Effector memory CD4-positive, alpha-beta T cell (primary cell): ENCODE measurements at regions not wholly inside any gene's neighbourhood (a gene's known extent, or its start where the extent isn't known, plus 50 kb on each side); places are given as distances from the start of the nearest gene placed in this dataset.

Experiments used
- DNase-seq, 3 donors: peaks; one replicate each; pipeline ENCODE4 v3.0.0-alpha.2; 2020
- H3K27ac ChIP-seq: 2 replicates; pipeline ENCODE4 v1.7.0; 2013; ENCODE audit warnings: mild to moderate bottlenecking, low read length, moderate library complexity; ENCODE audit not compliant: insufficient read depth, poor library complexity, severe bottlenecking
- H3K27me3 ChIP-seq: replicated peaks from 2 replicates; pipeline ENCODE4 v1.7.0; 2013; ENCODE audit warnings: mild to moderate bottlenecking, low read length; ENCODE audit not compliant: insufficient read depth, control insufficient read depth, poor library complexity, severe bottlenecking
- H3K36me3 ChIP-seq: 2 replicates; pipeline ENCODE4 v1.7.0; 2013; ENCODE audit warnings: mild to moderate bottlenecking, low read length, moderate library complexity; ENCODE audit not compliant: control insufficient read depth, insufficient read depth
- H3K4me1 ChIP-seq: 2 replicates; pipeline ENCODE4 v1.7.0; 2013; ENCODE audit warnings: low read length, mild to moderate bottlenecking; ENCODE audit not compliant: control insufficient read depth, insufficient read depth, poor library complexity, severe bottlenecking
- H3K4me3 ChIP-seq: 2 replicates; pipeline ENCODE4 v1.7.0; 2013; ENCODE audit warnings: low read length, low read depth, mild to moderate bottlenecking; ENCODE audit not compliant: insufficient read depth, poor library complexity, severe bottlenecking
- H3K9me3 ChIP-seq: 2 replicates; pipeline ENCODE4 v1.7.0; 2013; ENCODE audit warnings: mild to moderate bottlenecking, low read length, moderate library complexity; ENCODE audit not compliant: control insufficient read depth

DNA sequence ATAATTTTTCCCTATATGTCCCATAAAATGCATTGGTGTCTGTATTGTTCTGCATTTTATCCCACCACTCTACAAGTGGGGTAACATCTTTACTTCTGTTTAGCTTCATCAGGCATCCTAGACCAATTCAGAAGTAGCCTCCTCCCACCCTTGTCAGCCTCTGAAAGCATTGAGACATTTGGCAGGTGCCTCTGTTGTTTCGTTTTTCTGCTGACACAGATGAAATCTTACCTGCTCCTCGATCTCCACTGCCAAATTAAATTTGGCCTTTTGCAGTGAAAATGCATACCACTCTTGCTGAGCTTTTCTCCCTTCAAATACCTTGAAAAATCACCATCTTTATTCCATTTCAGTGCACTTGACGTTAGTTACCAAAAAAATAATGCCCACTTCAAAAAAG is 83.5 kb upstream of the STARD13 start:
- no peak overlapping the region for H3K27ac ChIP-seq
- DNase-seq = no peak
- H3K4me3 ChIP-seq = no peak overlapping the region
- no peaks in the 10 kb centered on the region for H3K9me3 ChIP-seq
- no peaks in the 10 kb centered on the region for H3K36me3 ChIP-seq
- no peaks in the 10 kb centered on the region for H3K4me1 ChIP-seq
- no peaks in the 10 kb centered on the region for H3K27me3 ChIP-seq

DNA sequence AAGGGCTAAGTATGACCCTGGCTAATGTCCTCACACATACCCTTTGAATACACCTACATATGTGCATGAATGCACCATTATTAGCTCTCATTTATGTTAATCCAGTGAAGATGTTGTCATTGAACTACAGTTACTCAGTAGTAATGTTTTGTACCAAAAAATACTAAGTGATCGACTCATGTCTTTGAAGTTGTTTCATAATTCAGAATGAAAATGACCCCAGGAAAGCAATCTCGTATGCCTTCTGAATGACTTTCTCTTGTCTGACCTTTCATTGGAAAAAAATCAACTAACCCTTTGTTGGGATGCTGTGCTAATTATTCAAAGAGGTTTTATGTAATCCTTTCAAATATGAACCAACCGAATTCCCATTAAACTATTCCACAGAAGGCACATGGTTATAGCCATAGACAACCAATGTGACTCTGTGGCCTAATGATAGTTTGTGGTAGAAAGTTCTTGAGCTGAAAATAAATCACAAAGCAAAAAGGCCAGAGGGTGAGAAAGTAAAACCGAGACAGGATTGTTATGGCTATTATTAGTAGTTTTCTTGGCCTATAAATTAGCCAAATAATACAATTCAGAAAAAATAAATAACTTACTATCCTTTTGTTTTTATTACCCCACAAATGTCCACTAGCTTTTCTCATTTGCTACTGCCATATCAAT is 86.8 kb upstream of the STARD13 start:
- no peak for DNase-seq
- Histone ChIP-seq H3K4me1 (no peaks in the 10 kb centered on the region), H3K9me3 (no peaks in the 10 kb centered on the region), H3K4me3 (no peak overlapping the region), H3K27me3 (no peaks in the 10 kb centered on the region), H3K27ac (no peak overlapping the region), H3K36me3 (no peaks in the 10 kb centered on the region)

DNA sequence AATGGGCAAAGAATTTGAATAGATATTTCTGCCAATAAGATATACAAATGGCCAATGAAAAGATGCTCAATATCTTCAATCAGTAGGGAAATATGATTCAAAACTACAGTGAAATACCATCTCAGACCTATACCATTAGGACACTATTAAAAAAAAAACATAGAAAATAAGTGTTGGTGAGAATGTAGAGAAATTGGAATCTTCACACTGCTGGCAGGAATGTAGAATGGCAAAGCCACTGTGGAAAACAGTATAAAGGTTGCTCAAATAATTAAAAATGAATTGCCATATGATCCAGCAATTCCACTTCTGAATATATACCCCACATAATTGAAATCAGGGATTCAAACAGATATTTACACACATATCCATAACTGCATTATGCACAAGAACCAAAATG is 88.1 kb upstream of the STARD13 start:
- H3K36me3 ChIP-seq = no peaks in the 10 kb centered on the region
- H3K4me3 ChIP-seq = no peak overlapping the region
- no peak overlapping the region for H3K27ac ChIP-seq
- no peak for DNase-seq
- no peaks in the 10 kb centered on the region for H3K9me3 ChIP-seq
- no peaks in the 10 kb centered on the region for H3K4me1 ChIP-seq
- no peaks in the 10 kb centered on the region for H3K27me3 ChIP-seq

DNA sequence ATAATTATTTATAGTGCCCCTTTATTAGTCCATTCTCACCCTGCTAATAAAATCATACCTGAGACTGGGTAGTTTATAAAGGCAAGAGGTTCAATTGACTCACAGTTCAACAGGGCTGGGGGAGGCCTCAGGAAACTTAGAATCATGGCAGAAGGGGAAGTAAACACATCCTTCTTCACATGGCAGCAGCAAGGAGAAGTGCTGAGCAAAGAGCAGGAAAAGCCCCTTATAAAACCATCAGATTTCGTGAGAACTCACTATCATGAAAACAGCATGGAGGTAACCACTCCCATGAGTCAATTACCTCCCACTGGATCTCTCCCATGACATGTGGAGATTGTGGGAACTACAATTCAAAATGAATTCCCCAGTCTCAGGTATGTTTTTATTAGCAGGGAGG is 89.9 kb upstream of the STARD13 start:
- Histone ChIP-seq H3K27ac (no peak overlapping the region), H3K9me3 (no peaks in the 10 kb centered on the region), H3K27me3 (no peaks in the 10 kb centered on the region), H3K4me1 (no peaks in the 10 kb centered on the region), H3K4me3 (no peak overlapping the region), H3K36me3 (no peaks in the 10 kb centered on the region)
- no peak for DNase-seq

DNA sequence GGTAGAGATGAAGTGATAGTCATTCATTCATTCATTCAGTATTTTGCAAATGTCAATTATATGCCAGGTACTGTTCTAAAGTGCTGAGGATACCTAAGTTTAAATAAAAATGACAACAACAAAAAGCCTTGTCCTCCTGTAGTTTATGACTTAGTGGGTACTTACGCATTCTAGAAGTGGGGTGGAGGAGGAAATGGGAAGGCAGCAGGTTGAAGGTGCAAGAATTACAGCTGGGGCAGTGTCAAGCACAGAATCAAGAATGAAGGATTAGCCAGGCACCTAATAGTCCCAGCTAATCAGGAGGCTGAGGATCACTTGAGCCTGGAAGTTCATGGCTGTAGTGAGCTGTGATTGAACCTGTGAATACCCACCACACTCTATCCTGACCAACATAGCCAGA is 90.7 kb upstream of the STARD13 start:
- no peak for DNase-seq
- Histone ChIP-seq H3K36me3 (no peaks in the 10 kb centered on the region), H3K4me3 (no peak overlapping the region), H3K27ac (no peak overlapping the region), H3K27me3 (no peaks in the 10 kb centered on the region), H3K9me3 (no peaks in the 10 kb centered on the region), H3K4me1 (no peaks in the 10 kb centered on the region)

DNA sequence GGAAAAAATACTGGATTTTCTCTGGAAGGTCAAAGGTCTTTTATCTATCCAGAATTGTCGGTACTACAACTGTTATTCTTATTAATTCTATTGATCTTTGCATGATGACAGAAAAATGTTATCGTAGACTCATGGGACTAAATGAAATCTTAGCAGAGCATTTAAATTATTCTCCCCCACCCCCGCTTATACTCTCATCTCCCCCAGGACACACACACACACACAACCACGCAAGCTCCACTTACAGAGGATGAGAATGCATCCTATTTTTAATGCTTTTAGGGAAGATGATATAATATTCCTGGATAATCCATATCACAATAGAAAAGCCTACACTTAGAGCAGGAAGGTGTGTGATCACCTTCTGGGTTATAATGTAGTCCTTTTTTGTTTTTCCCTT is 91.9 kb upstream of the STARD13 start:
- Histone ChIP-seq H3K4me1 (no peaks in the 10 kb centered on the region), H3K9me3 (no peaks in the 10 kb centered on the region), H3K36me3 (no peaks in the 10 kb centered on the region), H3K27ac (no peak overlapping the region), H3K27me3 (no peaks in the 10 kb centered on the region), H3K4me3 (no peak overlapping the region)
- no peak for DNase-seq

DNA sequence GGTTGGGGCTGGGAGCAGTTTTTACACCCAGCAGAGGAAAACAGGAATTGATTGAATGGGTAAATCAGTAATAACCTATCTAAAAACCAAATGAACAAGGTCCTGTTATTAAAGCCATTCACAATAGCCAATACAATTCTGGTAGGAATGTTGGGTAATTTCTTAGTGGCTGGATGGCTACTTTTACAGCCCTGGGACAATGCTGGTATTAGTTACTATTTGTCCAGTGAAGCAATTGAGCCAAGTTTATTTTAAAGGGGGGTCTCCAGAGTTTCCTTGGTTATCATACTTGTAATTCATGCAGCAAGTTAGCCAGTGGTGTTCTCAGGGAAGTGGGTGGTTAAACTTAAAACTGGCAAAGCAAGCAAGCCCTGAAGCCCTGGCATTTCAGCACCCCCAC is 92.3 kb upstream of the STARD13 start:
- Histone ChIP-seq H3K4me3 (no peak overlapping the region), H3K36me3 (no peaks in the 10 kb centered on the region), H3K27ac (no peak overlapping the region), H3K9me3 (no peaks in the 10 kb centered on the region), H3K4me1 (no peaks in the 10 kb centered on the region), H3K27me3 (no peaks in the 10 kb centered on the region)
- no peak for DNase-seq

DNA sequence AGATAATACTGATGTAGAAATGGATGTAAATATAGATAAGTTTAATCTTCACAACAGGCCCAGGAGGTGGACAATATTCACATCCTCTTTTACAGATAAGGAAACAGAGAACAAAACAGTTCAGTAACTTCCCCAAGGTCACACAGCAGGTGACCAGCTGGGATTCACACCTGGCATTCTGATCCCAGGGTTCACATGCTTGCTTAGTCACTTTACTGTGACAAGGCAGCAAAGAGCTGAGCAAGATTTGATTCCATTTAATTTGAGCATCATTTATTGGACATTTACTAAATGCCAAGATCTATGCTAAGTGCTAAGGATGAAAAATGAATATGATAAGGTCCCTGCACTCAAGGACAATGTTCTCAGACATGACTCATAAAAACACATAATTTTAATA is 94.1 kb upstream of the STARD13 start:
- no peaks in the 10 kb centered on the region for H3K36me3 ChIP-seq

DNA sequence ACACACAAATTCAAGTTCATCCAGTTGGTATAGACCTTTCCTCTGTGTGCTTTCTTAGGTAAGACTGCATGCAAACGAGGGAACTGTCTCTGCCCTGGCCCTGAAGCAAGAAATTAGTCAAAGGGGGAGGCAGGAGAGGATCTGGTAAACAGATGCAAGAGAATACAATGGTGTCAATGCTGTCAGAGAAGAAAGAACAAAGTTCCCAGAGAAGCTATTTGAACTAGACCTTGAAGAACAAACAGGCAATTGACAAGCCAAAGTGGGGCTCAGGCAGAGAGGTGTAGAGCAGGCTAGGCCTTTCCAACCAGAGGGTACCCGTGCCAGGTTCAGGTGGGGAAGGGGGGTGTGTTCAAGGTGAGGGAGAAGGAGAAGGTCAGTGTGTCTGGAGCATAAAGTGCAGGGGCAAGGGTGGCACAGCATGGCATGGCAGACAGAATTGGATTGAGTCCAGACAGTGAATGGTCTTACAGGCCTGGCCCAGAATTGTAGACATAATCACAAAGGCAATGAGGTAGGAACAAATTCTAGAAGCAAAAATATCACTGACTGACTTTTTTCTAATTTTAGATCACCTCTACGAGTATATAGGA is 95.0 kb upstream of the STARD13 start:
- Histone ChIP-seq H3K36me3 (no peaks in the 10 kb centered on the region), H3K27me3 (no peaks in the 10 kb centered on the region), H3K9me3 (no peaks in the 10 kb centered on the region), H3K27ac (no peak overlapping the region), H3K4me1 (no peaks in the 10 kb centered on the region), H3K4me3 (no peak overlapping the region)
- DNase-seq = no peak

More for the DNA sequence above, 94.1 kb upstream of the STARD13 start:
- no peak overlapping the region for H3K27ac ChIP-seq
- no peak overlapping the region for H3K4me3 ChIP-seq
- no peak for DNase-seq
- H3K27me3 ChIP-seq = no peaks in the 10 kb centered on the region
- no peaks in the 10 kb centered on the region for H3K4me1 ChIP-seq
- H3K9me3 ChIP-seq = no peaks in the 10 kb centered on the region

DNA sequence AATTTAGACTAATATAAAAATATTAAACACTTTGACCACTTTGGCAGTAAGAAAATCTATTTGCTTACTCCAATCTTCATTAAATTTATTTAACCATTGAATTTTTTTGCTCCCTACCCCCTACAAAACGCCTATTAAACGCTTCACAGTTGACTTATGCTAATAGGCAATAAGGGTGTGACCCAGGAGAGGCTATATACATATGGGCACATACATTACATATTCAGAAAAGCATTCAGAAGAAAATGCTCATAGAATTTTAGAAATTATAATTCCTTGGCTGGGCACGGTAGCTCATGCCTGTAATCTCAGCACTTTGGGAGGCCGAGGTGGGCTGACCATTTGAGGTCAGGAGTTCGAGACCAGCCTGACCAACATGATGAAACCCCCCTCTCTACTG is 95.6 kb upstream of the STARD13 start:
- H3K4me1 ChIP-seq = no peaks in the 10 kb centered on the region
- no peak for DNase-seq
- no peaks in the 10 kb centered on the region for H3K36me3 ChIP-seq
- H3K9me3 ChIP-seq = no peaks in the 10 kb centered on the region
- no peak overlapping the region for H3K4me3 ChIP-seq
- H3K27ac ChIP-seq = no peak overlapping the region
- no peaks in the 10 kb centered on the region for H3K27me3 ChIP-seq
